ENCODE measurements at regions not wholly inside any gene's neighbourhood (a gene's known extent, or its start where the extent isn't known, plus 50 kb on each side); places are given as distances from the start of the nearest gene placed in this dataset.
A peak's percentile ranks its signal among the peaks of the same experiment; 100 is the strongest.

DNA sequence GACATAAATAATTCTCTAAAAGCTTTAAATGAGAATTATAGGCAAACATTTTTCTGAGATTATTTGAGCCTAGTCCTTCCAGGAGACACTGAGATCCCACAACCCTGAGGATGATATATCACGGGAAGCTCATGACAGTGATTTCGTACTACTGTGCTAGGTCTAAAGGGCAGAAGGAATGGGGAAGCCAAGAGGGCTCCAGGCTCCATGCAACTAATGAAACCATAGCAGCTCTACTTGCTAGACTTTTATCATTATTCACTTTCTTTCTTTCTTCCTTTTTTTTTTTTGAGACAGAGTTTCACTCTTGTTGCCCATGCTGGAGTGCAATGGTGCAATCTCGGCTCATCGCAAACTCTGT, 57.3 kb upstream of the SGK1 start (continued):
- TF ChIP-seq, protein P1, sequence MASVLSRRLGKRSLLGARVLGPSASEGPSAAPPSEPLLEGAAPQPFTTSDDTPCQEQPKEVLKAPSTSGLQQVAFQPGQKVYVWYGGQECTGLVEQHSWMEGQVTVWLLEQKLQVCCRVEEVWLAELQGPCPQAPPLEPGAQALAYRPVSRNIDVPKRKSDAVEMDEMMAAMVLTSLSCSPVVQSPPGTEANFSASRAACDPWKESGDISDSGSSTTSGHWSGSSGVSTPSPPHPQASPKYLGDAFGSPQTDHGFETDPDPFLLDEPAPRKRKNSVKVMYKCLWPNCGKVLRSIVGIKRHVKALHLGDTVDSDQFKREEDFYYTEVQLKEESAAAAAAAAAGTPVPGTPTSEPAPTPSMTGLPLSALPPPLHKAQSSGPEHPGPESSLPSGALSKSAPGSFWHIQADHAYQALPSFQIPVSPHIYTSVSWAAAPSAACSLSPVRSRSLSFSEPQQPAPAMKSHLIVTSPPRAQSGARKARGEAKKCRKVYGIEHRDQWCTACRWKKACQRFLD (CRISPR knock-in tag; IDR thresholded peaks at IDR 0.05), result no peak
- TF ChIP-seq POLR2AphosphoS2 (IDR thresholded peaks at IDR 0.05; ENCODE audit: low read length), result no peak
- no peak for TF ChIP-seq HDAC6 (IDR thresholded peaks at IDR 0.05; ENCODE audit: low read depth, low read length)
- TF ChIP-seq RB1 (IDR thresholded peaks at IDR 0.05; ENCODE audit: low read depth), result no peak
- no peak for TF ChIP-seq PML (IDR thresholded peaks at IDR 0.05; ENCODE audit: low read length)
- TF ChIP-seq, protein P2, sequence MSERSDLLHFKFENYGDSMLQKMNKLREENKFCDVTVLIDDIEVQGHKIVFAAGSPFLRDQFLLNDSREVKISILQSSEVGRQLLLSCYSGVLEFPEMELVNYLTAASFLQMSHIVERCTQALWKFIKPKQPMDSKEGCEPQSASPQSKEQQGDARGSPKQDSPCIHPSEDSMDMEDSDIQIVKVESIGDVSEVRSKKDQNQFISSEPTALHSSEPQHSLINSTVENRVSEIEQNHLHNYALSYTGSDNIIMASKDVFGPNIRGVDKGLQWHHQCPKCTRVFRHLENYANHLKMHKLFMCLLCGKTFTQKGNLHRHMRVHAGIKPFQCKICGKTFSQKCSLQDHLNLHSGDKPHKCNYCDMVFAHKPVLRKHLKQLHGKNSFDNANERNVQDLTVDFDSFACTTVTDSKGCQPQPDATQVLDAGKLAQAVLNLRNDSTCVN (CRISPR knock-in tag; IDR thresholded peaks at IDR 0.05), result no peak

DNA sequence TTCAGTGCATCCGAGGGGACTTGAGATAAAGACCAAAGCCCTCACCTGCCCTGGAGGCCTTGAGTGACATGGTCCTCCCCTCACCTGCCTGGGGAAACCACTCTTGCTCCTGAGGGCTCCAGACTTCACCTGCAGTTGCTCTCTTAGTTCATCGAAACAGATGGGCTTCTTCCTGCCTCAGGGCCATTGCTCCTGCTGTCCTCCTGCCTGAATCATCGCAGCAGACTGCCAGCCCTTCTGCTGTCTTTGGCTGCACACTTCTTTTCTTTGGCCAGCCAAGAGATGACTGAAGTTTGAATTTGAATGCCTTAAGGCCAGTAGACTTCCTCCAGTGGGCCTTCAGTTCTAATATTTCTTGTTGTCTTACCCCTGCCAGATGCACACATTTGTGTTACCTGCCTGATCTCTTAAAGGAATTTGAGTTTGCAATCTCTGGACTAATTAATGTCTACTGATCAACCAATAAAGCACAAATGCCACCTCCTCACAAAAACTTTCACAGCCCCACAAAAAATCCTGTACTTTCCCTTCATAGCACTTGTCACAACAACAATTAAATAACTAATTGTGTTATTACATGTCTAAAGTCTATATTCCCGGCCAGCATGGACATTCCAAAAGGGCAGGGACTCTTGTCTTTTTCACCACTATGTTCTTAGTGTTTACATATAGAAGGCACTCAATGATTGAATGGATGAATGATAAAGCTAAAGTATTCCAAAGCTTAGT, 56.7 kb upstream of the SGK1 start:
- Histone ChIP-seq H3K27me3 (ENCODE audit: control insufficient read depth in 2 of 2, insufficient read depth in 2 of 2, low read length in 2 of 2) (no peaks in the 10 kb centered on the region), H3K4me1 (replicated peaks in 1 of 2; ENCODE audit: control insufficient read depth in 2 of 2, insufficient read depth in 2 of 2, low read length in 2 of 2) (peaks cover 0 to 19% of the 10 kb centered on the region in 2 experiments; a peak in 4 of 5 replicates), H3K79me2 (ENCODE audit: control insufficient read depth, insufficient read depth, low read length) (no peaks in the 10 kb centered on the region), H3K9me1 (ENCODE audit: control insufficient read depth, insufficient read depth, low read length) (no peaks in the 10 kb centered on the region), H3K4me3 (no peak overlapping the region), H3K9me3 (replicated peaks; ENCODE audit: control insufficient read depth, insufficient read depth, low read depth, low read length) (no peaks in the 10 kb centered on the region), H3K4me2 (ENCODE audit: insufficient read depth, low read length) (no peak overlapping the region), H3K27ac (ENCODE audit: extremely low read depth, low read depth, low read length) (no peak overlapping the region), H3K9ac (ENCODE audit: insufficient read depth in 1 of 2, low read depth in 2 of 2, low read length in 2 of 2) (no peak overlapping the region), H2AFZ (ENCODE audit: low read depth, low read length) (peak overlapping the region; percentile 88), H4K20me1 (replicated peaks; ENCODE audit: control insufficient read depth, insufficient read depth, low read length) (no peaks in the 10 kb centered on the region), H3K36me3 (ENCODE audit: control insufficient read depth, insufficient read depth, low read length) (no peaks in the 10 kb centered on the region)
- ATAC-seq (no peak), FAIRE-seq (peak; percentile 42), DNase-seq (ENCODE audit: extremely low read depth in 1 of 4, low spot score in 3 of 4) (no peak)
- no TSS peak for BruUV-seq (replicated peaks)
- ChIA-PET CTCF (ENCODE audit: low intra/inter-chr PET ratio) (interaction anchor here (0.6 kb wide), 1 partner anchor 908 kb away, joined by 3 read pairs; no protein-coding TSS in a partner anchor), POLR2A (interaction anchor here (0.6 to 2.0 kb wide), 5 partner anchors 11 to 201 kb away, joined by 3 to 9 read pairs (median 4); no protein-coding TSS in a partner anchor)
- intact Hi-C loops (cut with micrococcal nuclease), result loop anchor here (10.0 kb wide), 1 partner anchor 200 kb away; no protein-coding TSS in a partner anchor
- WGBS (ENCODE audit: insufficient coverage, low coverage, missing lambda C conversion rate), result 36% methylated on average over 4 of the region's 4 CpGs
- in situ Hi-C loops (cut with MboI), result no loop called here
- TF ChIP-seq ZNF583 (CRISPR knock-in tag; IDR thresholded peaks at IDR 0.05) (no peak), ZFP1 (CRISPR knock-in tag; IDR thresholded peaks at IDR 0.05) (no peak), ZNF696 (CRISPR knock-in tag; conservative IDR thresholded peaks at IDR 0.05) (no peak), POLR2AphosphoS2 (IDR thresholded peaks at IDR 0.05; ENCODE audit: low read length) (no peak), ZNF12 (CRISPR knock-in tag; IDR thresholded peaks at IDR 0.05) (no peak), ZKSCAN8 (CRISPR knock-in tag; IDR thresholded peaks at IDR 0.05) (no peak), CC2D1A (IDR thresholded peaks at IDR 0.05) (no peak), SMAD4 (CRISPR knock-in tag; conservative IDR thresholded peaks at IDR 0.05) (no peak), NR2C1 (IDR thresholded peaks at IDR 0.05) (no peak), NR2C1 (tag; IDR thresholded peaks at IDR 0.05) (no peak)
- TF ChIP-seq, protein P3, sequence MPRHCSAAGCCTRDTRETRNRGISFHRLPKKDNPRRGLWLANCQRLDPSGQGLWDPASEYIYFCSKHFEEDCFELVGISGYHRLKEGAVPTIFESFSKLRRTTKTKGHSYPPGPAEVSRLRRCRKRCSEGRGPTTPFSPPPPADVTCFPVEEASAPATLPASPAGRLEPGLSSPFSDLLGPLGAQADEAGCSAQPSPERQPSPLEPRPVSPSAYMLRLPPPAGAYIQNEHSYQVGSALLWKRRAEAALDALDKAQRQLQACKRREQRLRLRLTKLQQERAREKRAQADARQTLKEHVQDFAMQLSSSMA (CRISPR knock-in tag; IDR thresholded peaks at IDR 0.05), result no peak
- TF ChIP-seq, protein P4, sequence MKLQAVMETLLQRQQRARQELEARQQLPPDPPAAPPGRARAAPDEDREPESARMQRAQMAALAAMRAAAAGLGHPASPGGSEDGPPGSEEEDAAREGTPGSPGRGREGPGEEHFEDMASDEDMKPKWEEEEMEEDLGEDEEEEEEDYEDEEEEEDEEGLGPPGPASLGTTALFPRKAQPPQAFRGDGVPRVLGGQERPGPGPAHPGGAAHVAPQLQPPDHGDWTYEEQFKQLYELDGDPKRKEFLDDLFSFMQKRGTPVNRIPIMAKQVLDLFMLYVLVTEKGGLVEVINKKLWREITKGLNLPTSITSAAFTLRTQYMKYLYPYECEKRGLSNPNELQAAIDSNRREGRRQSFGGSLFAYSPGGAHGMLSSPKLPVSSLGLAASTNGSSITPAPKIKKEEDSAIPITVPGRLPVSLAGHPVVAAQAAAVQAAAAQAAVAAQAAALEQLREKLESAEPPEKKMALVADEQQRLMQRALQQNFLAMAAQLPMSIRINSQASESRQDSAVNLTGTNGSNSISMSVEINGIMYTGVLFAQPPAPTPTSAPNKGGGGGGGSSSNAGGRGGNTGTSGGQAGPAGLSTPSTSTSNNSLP (IDR thresholded peaks at IDR 0.05; ENCODE audit: borderline replicate concordance, low read depth, low read length), result no peak
